G401 (cell line): ENCODE measurements at regions not wholly inside any gene's neighbourhood (a gene's known extent, or its start where the extent isn't known, plus 50 kb on each side); places are given as distances from the start of the nearest gene placed in this dataset.
"Not testable (repeated sequence)": the region's sequence is repeated elsewhere in the genome, so short reads cannot be mapped to it uniquely, and the experiment has no call there.

Experiments used
- DNase-seq: peaks from one replicate; pipeline ENCODE4 v3.0.0-alpha.2; 2015; ENCODE audit warnings: low spot score
- in situ Hi-C: cut with HindIII; loops from 2 replicates; pipeline ENCODE4 v1.10.0; 2016; ENCODE audit warnings: low sequenced_read_pairs, mixed read lengths

- in situ Hi-C loops: no loop called here
- DNase-seq: no peak
These were observed 177.6 kb downstream of the STK31 start for GRCh38 chr7:23887660-23888059.

GRCh38 chr7:23888958-23889357, 178.9 kb downstream of the STK31 start:
- DNase-seq: no peak
- in situ Hi-C loops: no loop called here

- in situ Hi-C loops: no loop called here
These were observed 179.5 kb downstream of the STK31 start for GRCh38 chr7:23889566-23889965.

GRCh38 chr7:23892019-23892418, 182.0 kb downstream of the STK31 start:
- no peak for DNase-seq
- in situ Hi-C loops: no loop called here

More at GRCh38 chr7:23889566-23889965, 179.5 kb downstream of the STK31 start:
- no peak for DNase-seq

- in situ Hi-C loops: no loop called here
- no peak for DNase-seq
These were observed 183.3 kb downstream of the STK31 start for GRCh38 chr7:23893176-23893941.

GRCh38 chr7:23893942-23894891, 184.2 kb downstream of the STK31 start:
- DNase-seq: no peak
- in situ Hi-C loops: no loop called here

GRCh38 chr7:23894892-23895569, 185.0 kb downstream of the STK31 start:
- DNase-seq: no peak
- in situ Hi-C loops: no loop called here

- in situ Hi-C loops: no loop called here
- no peak for DNase-seq
These were observed 185.7 kb downstream of the STK31 start for GRCh38 chr7:23895666-23896096.

- in situ Hi-C loops: no loop called here
- DNase-seq: no peak
These were observed 188.6 kb downstream of the STK31 start for GRCh38 chr7:23898619-23899018.

- DNase-seq, in situ Hi-C loops: not testable (repeated sequence)
These were observed 194.9 kb downstream of the STK31 start for GRCh38 chr7:23904901-23905300.

- DNase-seq: no peak
- in situ Hi-C loops: no loop called here
These were observed 197.0 kb downstream of the STK31 start for GRCh38 chr7:23907012-23907411.

GRCh38 chr7:23909426-23909825, 199.4 kb downstream of the STK31 start:
- no peak for DNase-seq
- in situ Hi-C loops: no loop called here

GRCh38 chr7:23912065-23912464, 202.0 kb downstream of the STK31 start:
- DNase-seq: no peak
- in situ Hi-C loops: no loop called here

- in situ Hi-C loops: no loop called here
These were observed 203.0 kb downstream of the STK31 start for GRCh38 chr7:23913016-23913415.

GRCh38 chr7:23915236-23915635, 205.2 kb downstream of the STK31 start:
- DNase-seq: no peak
- in situ Hi-C loops: no loop called here

More at GRCh38 chr7:23913016-23913415, 203.0 kb downstream of the STK31 start:
- no peak for DNase-seq

- in situ Hi-C loops: no loop called here
- DNase-seq: no peak
These were observed 208.3 kb downstream of the STK31 start for GRCh38 chr7:23918286-23918685.

- DNase-seq: no peak
- in situ Hi-C loops: no loop called here
These were observed 208.8 kb downstream of the STK31 start for GRCh38 chr7:23918856-23919255.

GRCh38 chr7:23925088-23925487, 215.1 kb downstream of the STK31 start:
- DNase-seq: no peak
- in situ Hi-C loops: no loop called here

GRCh38 chr7:23927709-23928417, 217.8 kb downstream of the STK31 start:
- in situ Hi-C loops: no loop called here

More at GRCh38 chr7:23927709-23928417, 217.8 kb downstream of the STK31 start:
- DNase-seq: no peak
